SK-N-SH (cell line): ENCODE measurements at regions not wholly inside any gene's neighbourhood (a gene's known extent, or its start where the extent isn't known, plus 50 kb on each side); places are given as distances from the start of the nearest gene placed in this dataset.

Experiments used
- CTCF ChIA-PET: fragments of 300-600, 350-600 bp; formaldehyde crosslinking; extraction: SDS; loops from one replicate; lab custom pipeline; 2021; lab: Yijun Ruan, JAX
- POLR2A ChIA-PET: fragments of 350-600 bp; sonication (Branson Sonifier 250); formaldehyde crosslinking; extraction: SDS; loops from one replicate; lab custom pipeline; 2020; ENCODE audit warnings: antibody characterized with exemption, inconsistent platforms; lab: Yijun Ruan, JAX
- DNase-seq: peaks from one replicate; pipeline ENCODE4 v3.0.0; 2012
- H2AFZ ChIP-seq: fragments of 200-600 bp; sonication (generic); 2 replicates; pipeline ENCODE4 v1.8.1; 2016; ENCODE audit warnings: antibody characterized with exemption, mild to moderate bottlenecking, low read depth
- H3F3A ChIP-seq: fragments of 200-600 bp; sonication (generic); replicated peaks from 2 replicates; pipeline ENCODE3; 2016; ENCODE audit warnings: antibody characterized with exemption, mild to moderate bottlenecking; ENCODE audit not compliant: insufficient read depth
- H3K27ac ChIP-seq, 2 experiments: fragments of 200-500 bp in 1 of 2; fragments of 200-600 bp in 1 of 2; sonication (Bioruptor generic) in 1 of 2; sonication (generic), shearing (Covaris generic) in 1 of 2; 2 replicates each; pipeline versions ENCODE4 v1.5.1 to v1.6.1; 2014 to 2016; ENCODE audit warnings: low read depth in 2 of 2, inconsistent platforms in 1 of 2, low read length in 1 of 2, mild to moderate bottlenecking in 1 of 2, mixed read lengths in 1 of 2
- H3K27me3 ChIP-seq: fragments of 200-600 bp; sonication (generic), shearing (Covaris generic); 2 replicates; pipeline ENCODE4 v1.6.1; 2016; ENCODE audit warnings: mixed run types; ENCODE audit not compliant: insufficient read depth
- H3K36me3 ChIP-seq, 2 experiments: fragments of 200-500 bp in 1 of 2; fragments of 200-600 bp in 1 of 2; sonication (Bioruptor generic) in 1 of 2; sonication (generic) in 1 of 2; replicated peaks in 1 of 2; 2 replicates each; pipeline versions ENCODE3 to v1.5.1; 2014 to 2016; ENCODE audit warnings: low read length in 1 of 2, mild to moderate bottlenecking in 1 of 2; ENCODE audit not compliant: insufficient read depth in 2 of 2, control insufficient read depth in 1 of 2
- H3K4me1 ChIP-seq, 2 experiments: fragments of 200-500 bp in 1 of 2; fragments of 200-600 bp in 1 of 2; sonication (Bioruptor generic) in 1 of 2; sonication (generic), shearing (Covaris generic) in 1 of 2; 2 replicates each; pipeline versions ENCODE4 v1.5.1 to v1.6.1; 2014 to 2016; ENCODE audit warnings: low read depth in 1 of 2, low read length in 1 of 2, mixed run types in 1 of 2; ENCODE audit not compliant: insufficient read depth in 2 of 2, control insufficient read depth in 1 of 2
- H3K4me2 ChIP-seq: fragments of 200-600 bp; sonication (generic), shearing (Covaris generic); 2 replicates; pipeline ENCODE4 v1.6.1; 2017; ENCODE audit warnings: mixed run types
- H3K4me3 ChIP-seq, 2 experiments: fragments of 200-500 bp in 1 of 2; fragments of 200-600 bp in 1 of 2; sonication (Bioruptor generic) in 1 of 2; sonication (generic), shearing (Covaris generic) in 1 of 2; 2 replicates each; pipeline versions ENCODE4 v1.5.1 to v1.8.1; 2014 to 2016; ENCODE audit warnings: low read depth in 2 of 2, inconsistent platforms in 1 of 2, low read length in 1 of 2, mild to moderate bottlenecking in 1 of 2, mixed read lengths in 1 of 2, moderate library complexity in 1 of 2
- H3K79me2 ChIP-seq: fragments of 200-600 bp; sonication (generic); 2 replicates; pipeline ENCODE4 v1.8.1; 2017; ENCODE audit warnings: mild to moderate bottlenecking; ENCODE audit not compliant: insufficient read depth
- H3K9ac ChIP-seq: fragments of 200-600 bp; sonication (generic); 2 replicates; pipeline ENCODE4 v1.6.1; 2017; ENCODE audit warnings: mixed run types
- H3K9me2 ChIP-seq: fragments of 200-600 bp; sonication (generic); 2 replicates; pipeline ENCODE4 v1.6.1; 2017; ENCODE audit warnings: mixed run types
- H3K9me3 ChIP-seq: fragments of 200-600 bp; sonication (generic); 2 replicates; pipeline ENCODE4 v1.6.1; 2017; ENCODE audit warnings: mixed run types, mild to moderate bottlenecking, moderate library complexity
- H4K20me1 ChIP-seq: fragments of 200-600 bp; sonication (generic); 2 replicates; pipeline ENCODE4 v1.6.1; 2017; ENCODE audit warnings: mild to moderate bottlenecking, mixed run types; ENCODE audit not compliant: insufficient read depth
- EP300 ChIP-seq, 2 experiments: IDR thresholded peaks; 2 replicates each; pipeline versions ENCODE4 v1.4.0 to v1.6.1; 2012; ENCODE audit warnings: borderline replicate concordance in 1 of 2, low read depth in 1 of 2, low read length in 1 of 2
- FOXJ3 ChIP-seq: sonication (generic); formaldehyde crosslinking; IDR thresholded peaks from 2 replicates; pipeline ENCODE4 v1.5.1; 2020; ENCODE audit warnings: mild to moderate bottlenecking, missing genetic modification reagents
- FOXM1 ChIP-seq: IDR thresholded peaks from 2 replicates; pipeline ENCODE4 v1.4.0; 2012; ENCODE audit warnings: low read depth, mild to moderate bottlenecking
- GABPA ChIP-seq: IDR thresholded peaks from 2 replicates; pipeline ENCODE4 v1.4.0; 2012; ENCODE audit warnings: low read depth, mild to moderate bottlenecking
- IRF3 ChIP-seq: fragments of 150-350 bp; IDR thresholded peaks from 2 replicates; pipeline ENCODE4 v1.6.1; 2016; ENCODE audit warnings: mild to moderate bottlenecking, low read depth, low read length
- JUND ChIP-seq: IDR thresholded peaks from 2 replicates; pipeline ENCODE4 v1.4.0; 2012
- MAX ChIP-seq: IDR thresholded peaks from 2 replicates; pipeline ENCODE4 v1.4.0; 2012; ENCODE audit warnings: low read depth
- MEF2A ChIP-seq: IDR thresholded peaks from 2 replicates; pipeline ENCODE4 v1.4.0; 2012; ENCODE audit warnings: low read depth, borderline replicate concordance
- NRF1 ChIP-seq: IDR thresholded peaks from 2 replicates; pipeline ENCODE4 v1.6.1; 2012; ENCODE audit warnings: low read depth, mild to moderate bottlenecking, low read length
- RAD21 ChIP-seq: IDR thresholded peaks from 2 replicates; pipeline ENCODE4 v1.6.1; 2012; ENCODE audit warnings: mild to moderate bottlenecking, low read length
- RCOR1 ChIP-seq: fragments of 150-350 bp; IDR thresholded peaks from 2 replicates; pipeline ENCODE4 v1.6.1; 2017; ENCODE audit warnings: antibody characterized with exemption, low read length
- REST ChIP-seq: IDR thresholded peaks from 2 replicates; pipeline ENCODE4 v1.6.1; 2012; ENCODE audit warnings: mild to moderate bottlenecking, low read depth, low read length, moderate library complexity
- RFX5 ChIP-seq: IDR thresholded peaks from 2 replicates; pipeline ENCODE4 v1.6.1; 2012; ENCODE audit warnings: mild to moderate bottlenecking, improper control_type of control experiment, low read length
- RXRA ChIP-seq: IDR thresholded peaks from 2 replicates; pipeline ENCODE4 v1.4.0; 2012; ENCODE audit warnings: low read depth, mild to moderate bottlenecking, borderline replicate concordance
- SMC3 ChIP-seq: IDR thresholded peaks from 2 replicates; pipeline ENCODE4 v1.6.1; 2012; ENCODE audit warnings: low read depth, low read length, improper control_type of control experiment
- TCF12 ChIP-seq: IDR thresholded peaks from 2 replicates; pipeline ENCODE4 v1.4.0; 2012
- TEAD4 ChIP-seq: IDR thresholded peaks from 2 replicates; pipeline ENCODE4 v1.4.0; 2012; ENCODE audit warnings: mild to moderate bottlenecking, borderline replicate concordance; ENCODE audit not compliant: insufficient read depth
- USF2 ChIP-seq: fragments of 150-350 bp; IDR thresholded peaks from 2 replicates; pipeline ENCODE4 v1.6.1; 2017; ENCODE audit warnings: antibody characterized with exemption, low read length, low read depth, borderline replicate concordance
- YY1 ChIP-seq: IDR thresholded peaks from 2 replicates; pipeline ENCODE4 v1.4.0; 2012; ENCODE audit warnings: low read depth, mild to moderate bottlenecking
- ZBTB33 ChIP-seq: IDR thresholded peaks from 2 replicates; pipeline ENCODE4 v1.4.0; 2012; ENCODE audit warnings: low read depth, borderline replicate concordance
- WGBS: methylation state at CpG from one replicate; pipeline ENCODE4 v1.1.6; 2017; ENCODE audit warnings: low lambda C conversion rate; 5-methylcytosine and 5-hydroxymethylcytosine counted together

GRCh38 chr12:42859612-42860011 is 270.1 kb upstream of the PRICKLE1 start:
- H3K4me2 ChIP-seq, result no peak overlapping the region
- no peak overlapping the region for H3K9ac ChIP-seq
- H3K4me1 ChIP-seq, result no peaks in the 10 kb centered on the region
- DNase-seq, result no peak
- no peaks in the 10 kb centered on the region for H3K27me3 ChIP-seq
- CTCF ChIA-PET, result interaction anchor here (0.9 kb wide), 1 partner anchor 90 kb away, joined by 3 read pairs; no protein-coding TSS in a partner anchor
- TF ChIP-seq SMC3, result no peak
- no peak for TF ChIP-seq TCF12
- TF ChIP-seq JUND, result no peak
- no peak for TF ChIP-seq RAD21
- TF ChIP-seq RFX5, result no peak
- no peak for TF ChIP-seq USF2
- H3K9me3 ChIP-seq, result no peaks in the 10 kb centered on the region
- no peaks in the 10 kb centered on the region for H3K9me2 ChIP-seq
- no peaks in the 10 kb centered on the region for H3K36me3 ChIP-seq
- POLR2A ChIA-PET, result no interaction called here
- H2AFZ ChIP-seq, result no peak overlapping the region
- no peaks in the 10 kb centered on the region for H4K20me1 ChIP-seq
- no peaks in the 10 kb centered on the region for H3K79me2 ChIP-seq
- WGBS, result 67% methylated on average over 8 of the region's 8 CpGs
- H3K27ac ChIP-seq, result no peak overlapping the region
- H3F3A ChIP-seq, result no peaks in the 10 kb centered on the region
- H3K4me3 ChIP-seq, result no peak overlapping the region

GRCh38 chr12:42857106-42857505 is 267.6 kb upstream of the PRICKLE1 start:
- TF ChIP-seq NRF1 (no peak), RAD21 (no peak), MEF2A (no peak), FOXM1 (no peak), FOXJ3 (no peak), IRF3 (no peak), TEAD4 (no peak), YY1 (no peak), GABPA (no peak), RCOR1 (no peak), USF2 (no peak), RXRA (no peak), ZBTB33 (no peak), EP300 (IDR thresholded peaks at IDR 0.05; ENCODE audit: borderline replicate concordance in 1 of 2, low read depth in 1 of 2, low read length in 1 of 2) (no peak), MAX (no peak), REST (no peak)
- CTCF ChIA-PET, result interaction anchor here (0.7 to 1.4 kb wide), 2 partner anchors 17 to 1911 kb away, joined by 3 read pairs; no protein-coding TSS in a partner anchor
- no peak overlapping the region for H3K27ac ChIP-seq
- H3K4me2 ChIP-seq, result no peak overlapping the region
- no peaks in the 10 kb centered on the region for H3K9me3 ChIP-seq
- H3K27me3 ChIP-seq, result no peaks in the 10 kb centered on the region
- no peaks in the 10 kb centered on the region for H4K20me1 ChIP-seq
- H3K4me1 ChIP-seq, result no peaks in the 10 kb centered on the region; a peak in 1 of 4 replicates
- H3K9me2 ChIP-seq, result no peaks in the 10 kb centered on the region
- no peaks in the 10 kb centered on the region for H3F3A ChIP-seq
- POLR2A ChIA-PET, result no interaction called here
- H3K36me3 ChIP-seq, result no peaks in the 10 kb centered on the region
- no peak overlapping the region for H3K9ac ChIP-seq
- H3K4me3 ChIP-seq, result no peak overlapping the region
- no peak for DNase-seq
- no peaks in the 10 kb centered on the region for H3K79me2 ChIP-seq
- H2AFZ ChIP-seq, result no peak overlapping the region
